GM19372 (cell line): ENCODE measurements at regions not wholly inside any gene's neighbourhood (a gene's known extent, or its start where the extent isn't known, plus 50 kb on each side); places are given as distances from the start of the nearest gene placed in this dataset.

Source experiments
- ATAC-seq: cut with Tn5 transposase; IDR thresholded peaks from one replicate; pipeline ENCODE4 v1.9.1; 2021; ENCODE audit warnings: mild to moderate bottlenecking, low read depth, moderate library complexity; ENCODE audit not compliant: unreplicated experiment

DNA sequence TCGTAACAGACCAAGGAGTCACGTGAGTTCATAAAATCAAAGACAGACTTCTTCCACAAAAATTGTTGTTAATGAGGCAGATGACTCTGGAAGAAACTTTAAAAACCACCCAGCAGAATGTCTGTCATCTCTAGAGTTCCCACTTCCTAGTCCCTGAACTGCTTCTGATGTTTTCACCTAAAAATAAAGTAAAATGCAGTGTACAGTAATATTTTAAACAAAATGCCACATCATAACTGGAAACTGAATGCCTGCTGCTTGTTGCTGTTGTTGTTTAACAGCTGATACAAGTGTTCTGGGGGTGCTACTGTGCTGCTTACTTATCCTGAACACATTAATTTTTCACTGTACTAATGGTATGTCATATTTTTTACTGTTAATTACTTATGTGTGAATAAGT, 577.2 kb downstream of the MTRR start:
- ATAC-seq, result no peak

DNA sequence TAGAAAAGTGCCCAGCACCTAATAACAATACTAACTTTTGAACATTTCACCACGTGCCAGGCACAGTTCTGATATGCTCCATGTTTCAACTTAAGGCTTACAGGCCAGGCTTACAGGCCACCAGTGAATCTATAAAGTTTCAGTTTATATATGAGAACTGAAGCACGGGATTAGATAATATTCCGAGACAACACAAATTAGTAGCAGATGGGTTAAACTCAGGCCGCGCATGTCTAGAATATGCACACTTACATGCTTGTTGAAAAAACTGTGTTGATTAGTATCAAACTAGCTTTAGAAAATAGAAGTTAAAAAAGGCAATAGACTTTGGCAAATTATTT, 587.9 kb downstream of the MTRR start:
- ATAC-seq, result peak; percentile 0

DNA sequence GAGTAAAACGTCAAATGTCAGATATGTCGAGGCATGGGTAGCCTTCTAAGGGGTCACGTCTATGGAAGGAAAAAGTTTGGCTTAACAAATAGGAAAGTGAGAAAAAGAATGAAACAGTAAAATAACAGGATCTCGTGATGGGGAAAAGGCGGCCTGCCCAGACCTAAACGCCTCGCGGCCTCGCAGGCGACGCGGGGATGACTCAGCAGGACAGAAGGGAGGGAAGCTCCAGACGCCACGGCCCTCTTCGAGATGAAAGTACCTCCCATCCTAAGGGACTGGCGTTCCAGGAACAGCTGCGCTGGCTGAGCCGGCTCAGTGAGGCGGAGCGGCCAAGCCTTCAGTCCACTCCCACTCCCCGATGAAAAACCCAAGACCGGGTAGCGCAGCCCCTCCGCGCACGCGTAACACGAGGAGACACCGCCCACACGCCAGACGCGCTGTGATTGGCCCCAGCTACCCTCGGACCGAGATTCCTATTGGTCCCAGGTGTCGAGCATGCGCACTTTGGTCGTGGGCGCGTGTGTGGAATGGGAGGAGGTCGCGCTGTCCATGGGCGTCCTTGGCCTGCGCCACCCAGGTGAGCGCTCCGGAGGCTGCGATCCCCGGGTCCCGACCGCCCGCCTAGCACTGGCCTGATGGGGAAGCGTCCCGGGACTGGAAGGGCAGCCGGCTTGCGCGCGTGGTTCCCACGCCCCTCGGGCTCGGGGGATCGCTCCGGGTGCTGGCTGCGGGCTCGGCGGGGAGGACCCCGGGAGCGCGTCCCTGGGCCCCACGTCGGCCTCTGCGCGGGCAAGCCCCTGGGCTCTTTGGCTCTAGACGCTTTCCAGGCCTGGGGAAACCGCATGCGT, 588.5 kb downstream of the MTRR start:
- ATAC-seq, result peak; percentile 96

DNA sequence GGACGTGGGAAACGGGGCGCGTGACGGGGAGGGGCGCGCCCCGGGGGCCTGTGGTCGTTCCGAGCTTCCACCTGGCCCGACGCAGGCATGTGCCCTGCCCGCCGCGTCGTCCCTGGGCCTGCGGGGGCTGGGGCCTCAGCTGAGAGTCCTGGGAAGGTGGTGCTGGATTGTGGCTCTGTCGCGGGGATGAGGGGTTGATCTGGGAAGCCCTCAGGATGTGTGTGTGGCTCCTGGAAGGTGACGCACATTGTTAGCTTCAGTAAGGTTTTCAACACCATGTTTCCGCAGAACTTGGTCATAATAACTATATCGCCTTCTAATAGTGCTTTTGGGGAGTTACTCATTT, 589.1 kb downstream of the MTRR start:
- peak; percentile 12 for ATAC-seq

DNA sequence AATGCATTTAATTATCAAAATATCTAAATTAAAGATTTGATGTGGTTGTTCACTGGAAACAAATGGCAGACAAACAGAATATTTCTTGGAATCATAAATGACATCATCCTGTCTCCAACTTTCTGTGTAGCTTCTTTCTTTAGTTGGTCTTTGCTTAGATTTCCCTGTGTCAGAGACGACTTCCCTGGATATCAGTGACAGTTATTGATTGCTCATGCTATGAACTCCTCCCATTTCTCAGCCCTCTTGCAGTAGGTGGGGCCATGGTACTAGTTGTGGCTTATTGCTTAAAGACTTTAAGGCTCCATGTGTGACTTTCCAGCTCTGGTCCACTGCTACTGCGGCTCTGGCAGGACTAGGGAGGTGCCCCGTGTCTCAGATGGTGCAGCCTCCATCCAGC, 592.6 kb downstream of the MTRR start:
- ATAC-seq, result no peak

DNA sequence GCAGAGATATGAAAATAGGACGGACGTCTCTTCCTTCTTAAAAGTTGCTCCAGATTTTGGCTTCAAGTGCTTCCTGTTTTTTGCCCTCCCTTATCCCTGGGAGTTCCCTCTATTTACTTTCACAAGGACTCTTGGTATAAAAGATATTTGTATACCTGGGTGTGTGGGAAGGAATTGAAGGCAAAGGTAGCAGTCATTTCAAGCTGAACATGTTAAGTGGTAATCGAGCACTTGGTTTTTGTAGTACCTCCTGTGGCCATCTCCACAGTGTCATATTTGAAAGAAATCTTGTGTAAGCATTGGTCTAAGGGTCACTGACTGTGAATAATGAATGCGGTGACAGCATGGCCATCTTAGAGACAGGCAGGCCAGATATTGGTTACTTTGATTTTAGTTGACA, 593.6 kb downstream of the MTRR start:
- ATAC-seq, result no peak

DNA sequence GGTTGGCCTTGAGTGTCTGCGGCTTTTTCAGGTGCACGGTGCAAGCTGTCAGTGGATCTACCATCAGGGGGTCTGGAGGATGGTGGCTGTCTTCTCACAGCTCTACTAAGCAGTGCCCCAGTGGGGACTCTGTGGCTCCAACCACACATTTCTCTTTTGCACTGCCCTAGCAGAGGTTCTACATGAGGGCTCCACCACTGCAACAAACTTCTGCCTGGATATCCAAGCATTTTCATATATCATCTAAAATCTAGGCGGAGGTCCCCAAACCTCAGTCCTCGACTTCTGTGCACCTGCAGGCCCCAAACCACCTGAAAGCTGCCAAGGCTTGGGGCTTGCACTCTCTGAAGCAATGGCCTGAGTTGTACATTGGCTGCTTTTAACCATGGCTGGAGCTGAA, 601.5 kb downstream of the MTRR start:
- ATAC-seq, result no peak

DNA sequence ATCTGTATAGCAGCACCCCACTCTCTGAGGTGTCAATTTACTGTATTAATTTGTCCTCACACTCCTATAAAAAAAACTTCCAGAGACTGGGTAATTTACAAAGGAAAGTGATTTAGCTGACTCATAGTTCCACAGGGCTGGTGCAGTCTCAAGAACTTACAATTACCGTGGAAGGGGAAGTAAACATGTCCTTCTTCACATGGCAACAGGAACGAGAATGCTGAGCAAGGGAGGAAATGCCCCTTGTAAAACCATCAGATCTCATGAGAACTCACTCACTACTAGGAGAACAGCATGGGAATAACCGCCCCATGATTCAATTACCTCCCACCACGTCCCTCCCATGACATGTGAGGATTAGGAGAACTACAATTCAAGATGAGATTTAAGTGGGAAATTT, 602.6 kb downstream of the MTRR start:
- ATAC-seq, result no peak

DNA sequence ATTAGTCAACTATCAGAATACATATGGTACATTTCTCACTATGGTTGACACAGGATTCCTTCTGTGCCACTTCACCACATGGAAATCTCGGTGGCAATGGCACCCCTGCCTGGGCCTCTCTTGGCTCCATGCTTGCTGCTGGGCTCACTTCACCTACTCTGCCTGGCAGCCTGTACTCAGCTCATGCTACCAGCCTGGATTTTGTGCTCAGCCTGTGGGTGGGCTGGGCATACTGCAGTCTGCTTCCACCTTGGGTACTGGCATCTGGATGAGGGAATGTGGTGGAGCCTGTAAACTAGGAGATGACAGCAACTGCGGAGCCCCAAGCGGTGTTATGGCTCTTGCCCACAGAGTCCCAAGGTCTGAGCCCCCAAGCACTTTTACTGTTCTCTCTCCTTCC, 604.1 kb downstream of the MTRR start:
- ATAC-seq, result no peak

DNA sequence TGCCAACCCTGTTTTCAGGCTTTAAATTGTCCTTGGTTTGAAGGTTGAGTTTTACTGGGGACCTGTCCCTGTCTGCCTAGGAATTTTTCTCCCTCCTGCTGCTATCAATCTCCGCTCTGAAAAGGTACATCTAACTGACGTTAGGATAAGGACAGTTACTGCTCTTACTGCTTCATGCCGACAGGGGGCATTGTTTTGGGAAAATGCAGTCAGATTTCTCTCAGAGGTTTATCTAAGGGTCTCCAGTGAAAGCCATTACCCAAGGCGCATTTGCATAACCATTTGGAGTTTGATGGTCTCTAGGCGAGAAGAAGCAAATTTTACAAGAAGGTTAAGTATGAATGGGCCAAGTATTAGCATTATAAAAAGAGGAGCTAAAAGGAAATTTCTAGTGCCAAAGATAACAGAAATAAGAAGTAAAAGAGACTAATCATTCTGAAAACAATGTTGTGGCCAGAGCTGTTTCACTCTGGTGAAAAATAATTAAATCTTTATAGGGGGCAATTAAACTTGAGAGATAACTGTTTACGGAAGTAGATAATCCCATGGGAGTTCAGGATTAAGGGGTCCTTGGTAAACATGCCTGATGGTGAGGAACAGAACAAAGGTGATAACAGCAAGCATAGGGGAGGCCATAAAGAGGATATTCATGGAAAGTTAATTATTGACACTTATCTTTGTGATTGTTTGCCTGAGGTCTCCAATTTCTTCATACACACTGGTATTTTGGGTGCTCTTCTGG, 605.0 kb downstream of the MTRR start:
- ATAC-seq, result no peak

DNA sequence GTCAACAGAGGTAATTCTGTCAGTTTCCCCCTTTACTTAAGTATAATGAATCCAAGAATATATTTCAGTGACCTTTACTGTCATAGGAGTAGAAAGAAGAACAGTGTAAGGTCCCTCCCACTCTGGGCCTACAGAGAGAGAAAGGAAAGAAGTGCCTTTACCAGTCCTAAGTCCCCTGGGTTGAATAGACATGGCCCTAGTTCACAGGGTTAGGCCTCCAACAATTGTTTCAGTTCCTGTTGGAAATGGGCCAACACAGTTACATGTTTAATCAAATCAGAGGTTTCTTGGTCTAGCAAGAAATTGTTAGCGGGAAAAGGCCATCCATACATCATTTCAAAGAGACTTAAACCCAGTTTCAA, 605.6 kb downstream of the MTRR start:
- ATAC-seq, result no peak

DNA sequence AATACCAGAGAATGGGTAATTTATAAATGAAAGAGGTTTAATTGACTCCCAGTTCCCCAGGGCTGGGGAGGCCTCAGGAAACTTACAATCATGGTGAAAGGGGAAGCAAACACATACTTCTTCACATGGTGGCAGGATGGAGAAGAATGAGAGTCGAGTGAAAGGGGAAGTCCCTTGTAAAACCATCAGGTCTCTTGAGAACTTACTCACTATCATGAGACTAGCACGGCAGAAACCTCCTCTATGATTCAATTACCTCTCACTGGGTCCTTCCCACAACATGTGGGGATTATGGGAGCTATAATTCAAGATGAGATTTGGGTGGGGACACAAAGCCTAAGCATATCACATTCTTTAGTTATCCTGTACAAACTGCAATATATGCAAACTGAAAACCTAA, 609.4 kb downstream of the MTRR start:
- ATAC-seq, result no peak

DNA sequence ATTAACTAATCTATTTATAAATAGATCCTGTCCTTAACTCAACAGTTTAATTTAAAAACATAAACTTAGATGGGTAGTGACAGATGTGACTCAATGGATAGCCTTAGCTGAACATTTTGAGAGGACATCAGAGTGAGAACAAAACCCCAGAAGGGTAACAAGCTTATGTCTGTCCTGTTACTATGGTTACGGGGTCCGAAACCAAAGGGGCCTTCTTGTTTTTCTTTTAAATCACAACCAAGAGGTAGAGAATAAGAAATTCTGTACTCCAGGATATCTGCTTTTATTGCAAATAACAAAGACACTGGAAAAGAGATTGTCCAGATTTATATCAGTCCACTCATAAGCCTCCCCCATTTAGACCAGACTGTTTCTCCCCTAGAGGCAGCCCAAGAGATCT, 612.1 kb downstream of the MTRR start:
- ATAC-seq, result no peak

DNA sequence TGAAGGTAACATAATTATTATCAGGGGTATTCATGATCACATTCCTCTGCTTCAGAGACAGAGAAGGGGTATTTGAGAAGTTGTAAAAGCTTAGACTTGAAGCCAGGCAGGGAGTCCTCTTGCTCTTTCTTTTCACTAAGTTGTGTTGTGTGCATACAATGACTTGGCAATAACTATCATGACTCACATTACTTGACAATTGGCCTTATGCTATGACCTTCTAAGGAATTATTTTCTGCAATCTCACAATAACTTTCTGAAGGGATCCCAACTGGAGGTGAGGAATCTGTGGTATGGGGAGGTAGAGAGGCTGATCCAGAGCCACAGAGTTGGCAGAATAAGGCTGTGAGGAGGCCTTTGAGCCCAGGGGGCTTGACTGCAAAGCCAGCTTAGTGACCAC, 622.3 kb downstream of the MTRR start:
- ATAC-seq, result no peak

DNA sequence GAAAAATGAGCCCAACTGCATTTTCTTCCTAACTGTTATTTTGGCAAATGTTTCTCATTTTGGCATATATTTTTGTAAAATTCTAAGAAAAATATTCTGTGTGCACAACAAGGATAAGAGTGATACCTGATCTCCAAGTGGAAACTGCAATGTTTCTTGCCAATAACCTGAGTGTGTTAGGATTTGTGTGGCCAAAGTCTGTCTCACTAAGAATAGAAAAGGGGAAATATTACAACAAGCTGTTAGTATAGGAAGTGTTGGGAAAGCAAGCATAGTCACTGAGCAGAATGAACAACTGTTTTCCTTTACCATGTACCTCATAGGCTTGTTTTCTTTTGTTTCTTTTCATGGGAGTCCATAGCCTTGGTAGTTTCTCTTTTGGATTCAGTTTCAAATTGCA, 624.2 kb downstream of the MTRR start:
- no peak for ATAC-seq

DNA sequence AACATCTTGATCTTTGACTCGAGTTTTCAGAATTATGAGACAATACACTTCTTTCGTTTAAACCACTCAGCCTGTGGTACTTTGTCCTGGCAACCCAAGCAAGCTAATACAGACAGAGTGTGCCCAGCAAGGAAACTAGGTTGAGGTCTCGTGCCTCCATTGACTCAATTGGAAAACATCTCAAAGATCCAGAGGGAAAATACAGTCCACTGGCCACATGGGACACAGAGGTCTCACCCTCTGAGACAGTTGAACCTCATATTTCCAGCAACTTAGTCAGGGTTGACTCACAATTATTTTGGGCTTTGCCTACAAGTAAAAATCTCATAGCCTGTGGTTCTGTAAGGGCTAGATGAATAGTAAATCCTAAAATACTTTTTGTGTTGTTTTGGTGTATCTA, 631.5 kb downstream of the MTRR start:
- no peak for ATAC-seq

DNA sequence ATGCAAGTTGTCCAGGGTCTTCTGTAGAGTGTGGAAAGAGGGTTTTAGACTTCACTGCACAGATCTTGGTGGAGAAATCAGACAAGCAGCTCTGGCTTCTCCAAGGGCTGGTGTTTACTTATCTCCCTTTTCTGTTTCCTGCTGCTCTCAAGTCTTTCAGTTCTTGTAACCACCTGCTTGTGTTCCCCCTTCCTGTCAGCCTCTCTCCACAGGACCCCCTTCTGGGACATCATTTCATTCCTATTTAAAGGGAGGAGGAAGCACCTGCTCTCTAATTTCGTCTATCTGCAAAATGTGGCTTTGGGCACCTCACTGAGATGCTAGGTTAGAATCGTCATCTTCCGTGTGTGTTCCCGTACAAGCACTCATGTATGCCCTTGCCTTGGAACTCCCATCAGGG, 636.2 kb downstream of the MTRR start:
- ATAC-seq, result no peak

DNA sequence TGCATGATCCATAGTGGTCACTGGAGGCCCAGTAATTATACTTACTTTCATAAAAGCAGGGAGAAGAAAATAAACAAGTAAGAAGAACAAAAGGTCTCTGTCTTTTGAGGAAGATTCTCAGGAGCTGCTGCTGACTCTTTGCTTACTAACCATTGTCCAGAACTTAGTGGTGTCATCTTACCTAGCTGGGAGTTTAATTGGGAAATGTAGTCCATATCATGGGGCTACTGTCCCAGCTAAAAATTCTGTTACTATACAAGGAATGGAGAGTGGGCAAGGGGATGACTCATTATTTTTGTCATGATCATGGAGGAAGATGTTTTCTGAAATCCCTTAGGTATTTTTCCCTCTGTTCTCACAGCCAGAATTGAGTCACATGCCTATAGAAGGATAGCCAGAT, 639.3 kb downstream of the MTRR start:
- no peak for ATAC-seq

DNA sequence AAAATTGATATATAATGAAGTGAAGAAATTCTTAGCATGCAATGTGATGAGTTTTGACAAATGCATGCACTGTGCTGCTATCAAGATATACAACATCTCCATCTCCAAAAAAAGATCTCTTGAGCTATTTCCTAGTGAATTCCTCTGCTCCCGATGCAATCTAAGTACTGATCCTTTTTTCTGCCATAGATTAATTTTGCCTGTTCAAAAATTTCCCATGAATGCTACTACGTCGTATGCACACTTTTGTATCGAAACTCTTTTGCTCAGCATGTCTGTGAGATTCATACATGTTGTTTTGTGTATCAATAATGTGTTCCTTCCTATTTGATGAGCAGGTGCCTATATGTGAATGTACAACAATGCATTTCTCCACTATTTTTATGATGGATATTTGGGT, 647.4 kb downstream of the MTRR start:
- no peak for ATAC-seq

DNA sequence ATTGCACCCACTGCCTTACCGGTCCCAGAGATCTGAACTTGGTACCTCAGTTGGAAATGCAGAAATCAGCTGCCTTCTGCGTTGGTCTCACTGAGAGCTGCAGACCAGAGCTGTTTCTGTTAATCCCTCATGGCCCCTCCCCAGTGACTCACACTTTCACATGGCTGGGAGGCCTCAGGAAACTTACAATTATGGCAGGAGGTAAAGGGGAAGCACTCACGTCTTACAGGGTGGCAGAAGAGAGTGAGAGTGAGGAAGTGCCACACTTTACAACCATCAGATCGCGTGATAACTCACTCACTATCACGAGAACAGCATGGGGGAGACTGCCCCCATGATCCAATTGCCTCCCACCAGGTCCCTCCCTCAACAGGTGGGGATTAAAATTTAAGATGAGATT, 648.5 kb downstream of the MTRR start:
- no peak for ATAC-seq

DNA sequence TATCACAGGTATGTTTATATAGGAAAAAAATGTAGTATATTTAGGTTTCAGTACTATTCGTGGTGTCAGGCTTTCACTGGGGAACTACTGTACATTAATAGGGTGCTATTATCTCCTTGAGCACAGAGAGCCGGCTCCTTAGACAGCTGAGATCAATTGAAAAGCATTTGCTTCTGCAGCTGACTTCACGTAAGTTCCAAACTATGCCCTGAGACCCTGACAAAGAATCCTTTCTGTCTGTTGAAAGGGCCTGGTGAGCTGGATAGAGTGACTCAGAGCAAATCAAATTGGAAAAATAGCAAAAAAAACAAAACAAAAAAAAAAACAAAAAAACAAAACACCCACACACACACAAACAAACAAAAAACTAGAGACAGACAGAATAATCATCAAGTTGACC, 652.0 kb downstream of the MTRR start:
- ATAC-seq, result no peak

DNA sequence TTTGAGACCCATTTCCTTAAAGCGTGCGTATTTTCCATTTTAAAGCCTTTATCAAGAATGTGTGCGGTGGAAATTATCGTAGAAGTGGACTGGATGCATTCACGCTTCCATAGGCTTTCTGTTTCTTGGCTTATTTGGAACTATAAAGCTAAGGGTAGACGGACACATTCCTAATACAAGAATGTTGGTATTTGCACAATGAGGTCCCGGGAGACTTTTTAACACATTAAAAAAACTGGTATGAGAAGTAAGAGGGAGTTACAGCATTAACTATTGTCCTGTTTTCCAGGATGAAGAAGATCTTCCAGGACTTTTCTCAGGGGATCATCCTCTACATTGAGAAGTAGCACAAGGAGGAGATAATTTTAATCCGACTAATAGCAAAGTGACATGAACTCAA, 653.0 kb downstream of the MTRR start:
- no peak for ATAC-seq
